Lower lobe of right lung (tissue), 2 donors: ENCODE measurements at regions not wholly inside any gene's neighbourhood (a gene's known extent, or its start where the extent isn't known, plus 50 kb on each side); places are given as distances from the start of the nearest gene placed in this dataset.
A peak's percentile ranks its signal among the peaks of the same experiment; 100 is the strongest.

ENCODE experiments used
- ATAC-seq, 2 donors: fragments of 200-7000 bp; cut with Tn5 transposase; one replicate each; pipeline ENCODE4 v1.9.1; 2020 to 2022; ENCODE audit warnings: mild to moderate bottlenecking in 2 of 2, moderate library complexity in 2 of 2
- DNase-seq: peaks from one replicate; pipeline ENCODE4 v3.0.0-alpha.2; 2020
- H3K27ac ChIP-seq: fragments of 200-600 bp; one replicate; pipeline ENCODE4 v1.8.0; 2022
- H3K27me3 ChIP-seq: fragments of 200-600 bp; one replicate; pipeline ENCODE4 v1.8.0; 2022; ENCODE audit warnings: low read depth
- H3K36me3 ChIP-seq: fragments of 200-600 bp; one replicate; pipeline ENCODE4 v1.8.0; 2022; ENCODE audit warnings: mild to moderate bottlenecking
- H3K4me1 ChIP-seq: fragments of 200-600 bp; one replicate; pipeline ENCODE4 v1.8.0; 2022
- H3K4me3 ChIP-seq: fragments of 200-600 bp; one replicate; pipeline ENCODE4 v1.8.0; 2022; ENCODE audit warnings: mild to moderate bottlenecking
- H3K9me3 ChIP-seq: fragments of 200-600 bp; one replicate; pipeline ENCODE4 v1.8.0; 2022
- CTCF ChIP-seq: fragments of 200-600 bp; IDR thresholded peaks from one replicate; pipeline ENCODE4 v1.8.0; 2022; ENCODE audit warnings: antibody characterized with exemption, mild to moderate bottlenecking
- intact Hi-C: fragments of 100-400 bp; cut with DNase I; formaldehyde crosslinking; loops from one replicate; pipeline ENCODE4 v1.11.0; 2022
- donor health status: DM: no; HTN: yes; CAD: no; lungs with severe emphysema.

GRCh38 chr12:68094645-68095395 is 64.7 kb downstream of the IFNG start:
- H3K27me3 ChIP-seq = no peaks in the 10 kb centered on the region
- DNase-seq (no peak), ATAC-seq (no peak)
- intact Hi-C loops = no loop called here
- H3K27ac ChIP-seq = no peak overlapping the region
- H3K4me3 ChIP-seq = no peak overlapping the region
- H3K36me3 ChIP-seq = no peaks in the 10 kb centered on the region
- H3K9me3 ChIP-seq = no peaks in the 10 kb centered on the region
- no peak for TF ChIP-seq CTCF
- no peaks in the 10 kb centered on the region for H3K4me1 ChIP-seq

GRCh38 chr12:68094195-68094594 is 65.3 kb downstream of the IFNG start:
- Histone ChIP-seq H3K27ac (no peak overlapping the region), H3K4me3 (no peak overlapping the region), H3K9me3 (no peaks in the 10 kb centered on the region), H3K27me3 (no peaks in the 10 kb centered on the region), H3K36me3 (no peaks in the 10 kb centered on the region), H3K4me1 (no peaks in the 10 kb centered on the region)
- no peak for DNase-seq
- ATAC-seq = no peak
- intact Hi-C loops = no loop called here
- no peak for TF ChIP-seq CTCF

- H3K4me1 ChIP-seq = no peaks in the 10 kb centered on the region
- intact Hi-C loops = no loop called here
- H3K4me3 ChIP-seq = no peak overlapping the region
- H3K36me3 ChIP-seq = no peaks in the 10 kb centered on the region
- no peaks in the 10 kb centered on the region for H3K27me3 ChIP-seq
- no peak for DNase-seq
- no peak for TF ChIP-seq CTCF
- no peak overlapping the region for H3K27ac ChIP-seq
- H3K9me3 ChIP-seq = no peaks in the 10 kb centered on the region
- ATAC-seq = no peak
Observed at GRCh38 chr12:68092976-68093375, 66.6 kb downstream of the IFNG start.

GRCh38 chr12:68089101-68089500 is 70.4 kb downstream of the IFNG start:
- no peaks in the 10 kb centered on the region for H3K36me3 ChIP-seq
- no peaks in the 10 kb centered on the region for H3K27me3 ChIP-seq
- no peak overlapping the region for H3K4me3 ChIP-seq
- no peaks in the 10 kb centered on the region for H3K9me3 ChIP-seq
- no peak for DNase-seq
- no peak for TF ChIP-seq CTCF
- no peak for ATAC-seq
- no peak overlapping the region for H3K27ac ChIP-seq
- H3K4me1 ChIP-seq = no peaks in the 10 kb centered on the region
- intact Hi-C loops = no loop called here

GRCh38 chr12:68086019-68086603 is 73.4 kb downstream of the IFNG start:
- intact Hi-C loops = no loop called here
- H3K4me3 ChIP-seq = no peak overlapping the region
- DNase-seq = no peak
- peak in 1 of 2 donors; percentile 15 for ATAC-seq
- H3K4me1 ChIP-seq = no peaks in the 10 kb centered on the region
- H3K27ac ChIP-seq = no peak overlapping the region
- no peaks in the 10 kb centered on the region for H3K27me3 ChIP-seq
- no peak for TF ChIP-seq CTCF
- no peaks in the 10 kb centered on the region for H3K9me3 ChIP-seq
- H3K36me3 ChIP-seq = no peaks in the 10 kb centered on the region
